Spinal cord (tissue), 9 donors: ENCODE measurements at regions not wholly inside any gene's neighbourhood (a gene's known extent, or its start where the extent isn't known, plus 50 kb on each side); places are given as distances from the start of the nearest gene placed in this dataset.

Source experiments
- DNase-seq, 6 donors: peaks; one replicate each; pipeline versions ENCODE4 v3.0.0 to v3.0.0-alpha.2; 2013 to 2015; ENCODE audit warnings: low spot score in 6 of 6, low read depth in 4 of 6
- H3K27ac ChIP-seq: one replicate; pipeline ENCODE4 v1.5.1; 2013; ENCODE audit warnings: low read depth, low read length, control low read depth
- H3K27me3 ChIP-seq: one replicate; pipeline ENCODE4 v1.6.1; 2013; ENCODE audit warnings: low read length; ENCODE audit not compliant: control insufficient read depth, insufficient read depth
- H3K36me3 ChIP-seq: one replicate; pipeline ENCODE4 v1.6.1; 2013; ENCODE audit warnings: low read length; ENCODE audit not compliant: control insufficient read depth, insufficient read depth
- H3K4me1 ChIP-seq: one replicate; pipeline ENCODE4 v1.6.1; 2013; ENCODE audit warnings: low read length; ENCODE audit not compliant: control insufficient read depth, insufficient read depth
- H3K4me3 ChIP-seq: one replicate; pipeline ENCODE4 v1.5.1; 2013; ENCODE audit warnings: low read depth, low read length, control low read depth
- H3K9me3 ChIP-seq: one replicate; pipeline ENCODE4 v1.6.1; 2013; ENCODE audit warnings: low read length; ENCODE audit not compliant: control insufficient read depth, insufficient read depth
- WGBS: methylation state at CpG from one replicate; pipeline ENCODE4 v1.1.5; 2013; ENCODE audit warnings: missing lambda C conversion rate; ENCODE audit not compliant: insufficient coverage; 5-methylcytosine and 5-hydroxymethylcytosine counted together
- donor health status: healthy.

- Histone ChIP-seq H3K36me3 (no peaks in the 10 kb centered on the region), H3K4me3 (no peak overlapping the region), H3K4me1 (peaks cover 10% of the 10 kb centered on the region), H3K9me3 (no peaks in the 10 kb centered on the region), H3K27ac (peak overlapping the region; percentile 53), H3K27me3 (no peaks in the 10 kb centered on the region)
- 50% methylated on average over 2 of the region's 3 CpGs for WGBS
- DNase-seq: peak in 1 of 6 donors; percentile 13
Measured at GRCh38 chr5:88093765-88094164, 174.9 kb downstream of the TMEM161B start.

GRCh38 chr5:88092958-88093605 lies 175.6 kb downstream of the TMEM161B start:
- no peaks in the 10 kb centered on the region for H3K36me3 ChIP-seq
- peak in 3 of 6 donors; percentile 58 to 89 (median 71) for DNase-seq
- peaks cover 10% of the 10 kb centered on the region for H3K4me1 ChIP-seq
- no peaks in the 10 kb centered on the region for H3K27me3 ChIP-seq
- WGBS: 11% methylated on average over 2 of the region's 4 CpGs
- H3K4me3 ChIP-seq: no peak overlapping the region
- H3K9me3 ChIP-seq: no peaks in the 10 kb centered on the region
- H3K27ac ChIP-seq: peak overlapping the region; percentile 53

- Histone ChIP-seq H3K27me3 (no peaks in the 10 kb centered on the region), H3K27ac (peak overlapping the region; percentile 53), H3K4me3 (no peak overlapping the region), H3K36me3 (no peaks in the 10 kb centered on the region), H3K9me3 (no peaks in the 10 kb centered on the region), H3K4me1 (peaks cover 10% of the 10 kb centered on the region)
- peak in 1 of 6 donors; percentile 18 for DNase-seq
- no CpG with 5 or more reads among the region's 1 CpG for WGBS
Measured at GRCh38 chr5:88092358-88092757, 176.3 kb downstream of the TMEM161B start.

GRCh38 chr5:88090506-88090905 lies 178.1 kb downstream of the TMEM161B start:
- H3K27ac ChIP-seq: peak overlapping the region; percentile 70
- H3K4me3 ChIP-seq: no peak overlapping the region
- DNase-seq: peak in 2 of 6 donors; percentile 53 to 61
- peaks cover 10% of the 10 kb centered on the region for H3K4me1 ChIP-seq
- H3K36me3 ChIP-seq: no peaks in the 10 kb centered on the region
- no peaks in the 10 kb centered on the region for H3K27me3 ChIP-seq
- no CpG with 5 or more reads among the region's 2 CpGs for WGBS
- H3K9me3 ChIP-seq: no peaks in the 10 kb centered on the region

GRCh38 chr5:88089719-88090390 lies 178.8 kb downstream of the TMEM161B start:
- H3K36me3 ChIP-seq: no peaks in the 10 kb centered on the region
- H3K9me3 ChIP-seq: no peaks in the 10 kb centered on the region
- peak overlapping the region; percentile 70 for H3K27ac ChIP-seq
- H3K4me1 ChIP-seq: peaks cover 5% of the 10 kb centered on the region
- no peak overlapping the region for H3K4me3 ChIP-seq
- WGBS: 36% methylated on average over 4 of the region's 7 CpGs
- H3K27me3 ChIP-seq: no peaks in the 10 kb centered on the region
- DNase-seq: peak in 3 of 6 donors; percentile 43 to 85 (median 70)

GRCh38 chr5:88085462-88085861 lies 183.2 kb downstream of the TMEM161B start:
- no CpG with 5 or more reads among the region's 5 CpGs for WGBS
- no peaks in the 10 kb centered on the region for H3K4me1 ChIP-seq
- H3K4me3 ChIP-seq: no peak overlapping the region
- H3K27me3 ChIP-seq: no peaks in the 10 kb centered on the region
- no peaks in the 10 kb centered on the region for H3K36me3 ChIP-seq
- DNase-seq: peak in 2 of 6 donors; percentile 40 to 47
- no peak overlapping the region for H3K27ac ChIP-seq
- no peaks in the 10 kb centered on the region for H3K9me3 ChIP-seq

- Histone ChIP-seq H3K27me3 (no peaks in the 10 kb centered on the region), H3K4me1 (no peaks in the 10 kb centered on the region), H3K9me3 (peaks cover 2% of the 10 kb centered on the region), H3K27ac (no peak overlapping the region), H3K4me3 (no peak overlapping the region), H3K36me3 (no peaks in the 10 kb centered on the region)
- DNase-seq: no peak
Measured at GRCh38 chr5:88081877-88082276, 186.8 kb downstream of the TMEM161B start.

GRCh38 chr5:88063813-88064212 lies 204.8 kb downstream of the TMEM161B start:
- Histone ChIP-seq H3K27me3 (no peaks in the 10 kb centered on the region), H3K4me1 (no peaks in the 10 kb centered on the region), H3K27ac (no peak overlapping the region), H3K36me3 (no peaks in the 10 kb centered on the region), H3K9me3 (no peaks in the 10 kb centered on the region), H3K4me3 (no peak overlapping the region)
- no peak for DNase-seq

GRCh38 chr5:88060194-88060593 lies 208.5 kb downstream of the TMEM161B start:
- WGBS: 80% methylated on average over 1 of the region's 3 CpGs
- Histone ChIP-seq H3K9me3 (no peaks in the 10 kb centered on the region), H3K4me1 (no peaks in the 10 kb centered on the region), H3K27ac (no peak overlapping the region), H3K36me3 (no peaks in the 10 kb centered on the region), H3K27me3 (no peaks in the 10 kb centered on the region), H3K4me3 (no peak overlapping the region)
- DNase-seq: no peak

GRCh38 chr5:88058625-88059024 lies 210.0 kb downstream of the TMEM161B start:
- Histone ChIP-seq H3K27me3 (no peaks in the 10 kb centered on the region), H3K4me1 (no peaks in the 10 kb centered on the region), H3K9me3 (no peaks in the 10 kb centered on the region), H3K27ac (no peak overlapping the region), H3K4me3 (no peak overlapping the region), H3K36me3 (no peaks in the 10 kb centered on the region)
- DNase-seq: no peak
- no CpG with 5 or more reads among the region's 1 CpG for WGBS
